Progenitor cell of endocrine pancreas (in vitro differentiated cells): ENCODE measurements at regions not wholly inside any gene's neighbourhood (a gene's known extent, or its start where the extent isn't known, plus 50 kb on each side); places are given as distances from the start of the nearest gene placed in this dataset.

Experiments used
- DNase-seq: peaks from one replicate; pipeline ENCODE4 v3.0.0; 2021; ENCODE audit warnings: low spot score; ENCODE audit not compliant: unreplicated experiment
- H3K27ac Mint-ChIP-seq: 2 replicates; pipeline ENCODE4 v1.8.0; 2021; ENCODE audit warnings: mild to moderate bottlenecking, moderate library complexity, mixed read lengths
- H3K27me3 Mint-ChIP-seq: 2 replicates; pipeline ENCODE4 v1.8.0; 2021; ENCODE audit warnings: mixed read lengths
- H3K36me3 Mint-ChIP-seq: 2 replicates; pipeline ENCODE4 v1.8.0; 2022; ENCODE audit warnings: mixed read lengths; ENCODE audit not compliant: insufficient read depth
- H3K4me1 Mint-ChIP-seq: 2 replicates; pipeline ENCODE4 v1.8.0; 2021; ENCODE audit warnings: low read depth, mixed read lengths
- H3K4me3 Mint-ChIP-seq: 2 replicates; pipeline ENCODE4 v1.8.0; 2021; ENCODE audit warnings: low read depth, mild to moderate bottlenecking, moderate library complexity, mixed read lengths
- H3K9me3 Mint-ChIP-seq: 2 replicates; pipeline ENCODE4 v1.8.0; 2021; ENCODE audit warnings: low read depth, mixed read lengths
- CTCF ChIP-seq: fragments of 200-600 bp; sonication (generic); IDR thresholded peaks from one replicate; pipeline ENCODE4 v1.5.0; 2021; ENCODE audit warnings: antibody characterized with exemption, mild to moderate bottlenecking; ENCODE audit not compliant: unreplicated experiment

GRCh38 chr1:212192261-212192998 lies 92.8 kb upstream of the PPP2R5A start:
- H3K4me3 Mint-ChIP-seq, result no peak overlapping the region
- H3K27me3 Mint-ChIP-seq, result no peaks in the 10 kb centered on the region
- H3K36me3 Mint-ChIP-seq, result no peaks in the 10 kb centered on the region
- H3K9me3 Mint-ChIP-seq, result peaks cover 5% of the 10 kb centered on the region
- H3K4me1 Mint-ChIP-seq, result no peaks in the 10 kb centered on the region
- H3K27ac Mint-ChIP-seq, result no peak overlapping the region
- DNase-seq, result no peak
- TF ChIP-seq CTCF, result no peak

GRCh38 chr1:212196355-212196754 lies 88.9 kb upstream of the PPP2R5A start:
- DNase-seq, result no peak
- H3K27me3 Mint-ChIP-seq, result no peaks in the 10 kb centered on the region

GRCh38 chr1:212201461-212201860 lies 83.7 kb upstream of the PPP2R5A start:
- no peak overlapping the region for H3K27ac Mint-ChIP-seq
- no peaks in the 10 kb centered on the region for H3K4me1 Mint-ChIP-seq
- no peak for TF ChIP-seq CTCF
- H3K9me3 Mint-ChIP-seq, result no peaks in the 10 kb centered on the region
- H3K4me3 Mint-ChIP-seq, result no peak overlapping the region
- no peak for DNase-seq
- no peaks in the 10 kb centered on the region for H3K36me3 Mint-ChIP-seq
- H3K27me3 Mint-ChIP-seq, result no peaks in the 10 kb centered on the region

More at GRCh38 chr1:212196355-212196754, 88.9 kb upstream of the PPP2R5A start:
- Mint-ChIP-seq H3K4me1 (no peaks in the 10 kb centered on the region), H3K27ac (no peak overlapping the region), H3K4me3 (no peak overlapping the region), H3K36me3 (no peaks in the 10 kb centered on the region), H3K9me3 (peaks cover 5% of the 10 kb centered on the region)
- TF ChIP-seq CTCF, result no peak

- H3K36me3 Mint-ChIP-seq, result no peaks in the 10 kb centered on the region
- H3K27me3 Mint-ChIP-seq, result no peaks in the 10 kb centered on the region
- DNase-seq, result no peak
- H3K4me3 Mint-ChIP-seq, result no peak overlapping the region
- no peak overlapping the region for H3K27ac Mint-ChIP-seq
- no peak for TF ChIP-seq CTCF
- H3K9me3 Mint-ChIP-seq, result no peaks in the 10 kb centered on the region
- H3K4me1 Mint-ChIP-seq, result no peaks in the 10 kb centered on the region
These were observed 81.6 kb upstream of the PPP2R5A start for GRCh38 chr1:212203630-212204029.

GRCh38 chr1:212205006-212205405 lies 80.2 kb upstream of the PPP2R5A start:
- H3K4me1 Mint-ChIP-seq, result peaks cover 4% of the 10 kb centered on the region
- H3K27ac Mint-ChIP-seq, result no peak overlapping the region
- H3K4me3 Mint-ChIP-seq, result no peak overlapping the region
- H3K9me3 Mint-ChIP-seq, result no peaks in the 10 kb centered on the region
- no peak for DNase-seq
- H3K36me3 Mint-ChIP-seq, result no peaks in the 10 kb centered on the region
- H3K27me3 Mint-ChIP-seq, result no peaks in the 10 kb centered on the region
- no peak for TF ChIP-seq CTCF
